NCI-H748 treated with DMSO at 0.1 percent for 48 hours (cell line): ENCODE measurements at regions not wholly inside any gene's neighbourhood (a gene's known extent, or its start where the extent isn't known, plus 50 kb on each side); places are given as distances from the start of the nearest gene placed in this dataset.

ENCODE experiments used
- DNase-seq: peaks from one replicate; lab custom pipeline; 2025; lab: John Stamatoyannopoulos, UW

- peak; percentile 69 for DNase-seq
Observed at GRCh38 chr10:57015595-57016318, 654.7 kb upstream of the ZWINT start.

GRCh38 chr10:57015187-57015586, 654.1 kb upstream of the ZWINT start:
- no peak for DNase-seq

GRCh38 chr10:57014758-57015157, 653.7 kb upstream of the ZWINT start:
- no peak for DNase-seq

GRCh38 chr10:57008189-57008588, 647.1 kb upstream of the ZWINT start:
- DNase-seq = no peak

GRCh38 chr10:56991591-56992069, 630.6 kb upstream of the ZWINT start:
- no peak for DNase-seq

GRCh38 chr10:56975513-56975912, 614.5 kb upstream of the ZWINT start:
- DNase-seq = no peak

GRCh38 chr10:56973766-56974165, 612.7 kb upstream of the ZWINT start:
- DNase-seq = no peak

- no peak for DNase-seq
Observed at GRCh38 chr10:56943221-56943755, 582.2 kb upstream of the ZWINT start.

- DNase-seq = no peak
Observed at GRCh38 chr10:56934515-56934914, 573.5 kb upstream of the ZWINT start.

- DNase-seq = no peak
Observed at GRCh38 chr10:56928714-56929113, 567.7 kb upstream of the ZWINT start.

GRCh38 chr10:56927701-56928100, 566.6 kb upstream of the ZWINT start:
- DNase-seq = no peak

- no peak for DNase-seq
Observed at GRCh38 chr10:56920601-56921261, 559.7 kb upstream of the ZWINT start.

GRCh38 chr10:56912043-56912442, 551.0 kb upstream of the ZWINT start:
- no peak for DNase-seq

GRCh38 chr10:56905051-56905450, 544.0 kb upstream of the ZWINT start:
- DNase-seq = no peak

- DNase-seq = no peak
Observed at GRCh38 chr10:56902554-56902953, 541.5 kb upstream of the ZWINT start.

- DNase-seq = no peak
Observed at GRCh38 chr10:56895306-56895705, 534.2 kb upstream of the ZWINT start.

GRCh38 chr10:56881218-56881617, 520.2 kb upstream of the ZWINT start:
- DNase-seq = peak; percentile 26

GRCh38 chr10:56880606-56881005, 519.5 kb upstream of the ZWINT start:
- peak; percentile 10 for DNase-seq

GRCh38 chr10:56874950-56875349, 513.9 kb upstream of the ZWINT start:
- no peak for DNase-seq

- no peak for DNase-seq
Observed at GRCh38 chr10:56871160-56871668, 510.2 kb upstream of the ZWINT start.

- DNase-seq = no peak
Observed at GRCh38 chr10:56867236-56867635, 506.2 kb upstream of the ZWINT start.

- no peak for DNase-seq
Observed at GRCh38 chr10:56856569-56856968, 495.5 kb upstream of the ZWINT start.

- no peak for DNase-seq
Observed at GRCh38 chr10:56844978-56845529, 484.0 kb upstream of the ZWINT start.
